CD4-positive, alpha-beta T cell (primary cell): ENCODE measurements at regions not wholly inside any gene's neighbourhood (a gene's known extent, or its start where the extent isn't known, plus 50 kb on each side); places are given as distances from the start of the nearest gene placed in this dataset.

Experiments used
- ATAC-seq: fragments of 200-7000 bp; cut with Tn5 transposase; one replicate; pipeline ENCODE4 v1.10.0; 2022; ENCODE audit warnings: mild to moderate bottlenecking; ENCODE audit not compliant: poor library complexity
- CTCF ChIA-PET: fragments of 350-600 bp; sonication (Branson Sonifier 250); formaldehyde crosslinking; loops from one replicate; lab custom pipeline; 2021; ENCODE audit warnings: antibody characterized with exemption, inconsistent platforms; lab: Charles Lee
- POLR2A ChIA-PET: fragments of 350-600 bp; sonication (Branson Sonifier 250); formaldehyde crosslinking; loops from one replicate; lab custom pipeline; 2021; ENCODE audit warnings: antibody characterized with exemption, inconsistent platforms; lab: Charles Lee
- DNase-seq, 14 experiments: peaks; one replicate each; pipeline ENCODE4 v3.0.0-alpha.2; 2013 to 2020; ENCODE audit warnings: mixed read lengths in 2 of 14
- H3K27ac ChIP-seq, 2 donors: one replicate each; pipeline versions ENCODE4 v1.5.1 to v1.7.0; 2013; ENCODE audit warnings: low read length in 2 of 2, low read depth in 1 of 2, mild to moderate bottlenecking in 1 of 2
- H3K27me3 ChIP-seq, 2 experiments: 1 replicate in 1 of 2; 2 replicates in 1 of 2; pipeline versions ENCODE4 v1.6.1 to v1.7.0; 2013; ENCODE audit warnings: low read length in 2 of 2, control low read depth in 1 of 2, mild to moderate bottlenecking in 1 of 2, moderate library complexity in 1 of 2; ENCODE audit not compliant: insufficient read depth in 2 of 2, control insufficient read depth in 1 of 2
- H3K36me3 ChIP-seq: one replicate; pipeline ENCODE4 v1.6.1; 2013; ENCODE audit warnings: low read length, control low read depth; ENCODE audit not compliant: insufficient read depth
- H3K4me1 ChIP-seq: one replicate; pipeline ENCODE4 v1.6.1; 2013; ENCODE audit warnings: low read length, control low read depth; ENCODE audit not compliant: insufficient read depth
- H3K4me3 ChIP-seq: one replicate; pipeline ENCODE4 v1.5.1; 2013; ENCODE audit warnings: mild to moderate bottlenecking, low read length, moderate library complexity
- H3K9me3 ChIP-seq, 2 experiments: 1 replicate in 1 of 2; 2 replicates in 1 of 2; pipeline versions ENCODE4 v1.6.1 to v1.7.0; 2013; ENCODE audit warnings: low read length in 2 of 2, mild to moderate bottlenecking in 2 of 2, control low read depth in 1 of 2, moderate library complexity in 1 of 2; ENCODE audit not compliant: control insufficient read depth in 1 of 2, insufficient read depth in 1 of 2
- H3K27ac Mint-ChIP-seq: one replicate; pipeline ENCODE4 v1.8.0; 2020; ENCODE audit warnings: mixed read lengths
- H3K27me3 Mint-ChIP-seq: one replicate; pipeline ENCODE4 v1.8.0; 2021; ENCODE audit warnings: mixed read lengths
- H3K36me3 Mint-ChIP-seq: one replicate; pipeline ENCODE4 v1.8.0; 2021; ENCODE audit warnings: low read depth, mixed read lengths
- H3K4me1 Mint-ChIP-seq: one replicate; pipeline ENCODE4 v1.8.0; 2021; ENCODE audit warnings: low read depth, mixed read lengths
- H3K4me3 Mint-ChIP-seq: one replicate; pipeline ENCODE4 v1.8.0; 2020; ENCODE audit warnings: mild to moderate bottlenecking, mixed read lengths
- H3K9me3 Mint-ChIP-seq: one replicate; pipeline ENCODE4 v1.8.0; 2020; ENCODE audit warnings: mixed read lengths
- CTCF ChIP-seq: fragments of 200-600 bp; IDR thresholded peaks from one replicate; pipeline ENCODE4 v1.8.0; 2022; ENCODE audit warnings: antibody characterized with exemption, mild to moderate bottlenecking
- intact Hi-C, 2 experiments: fragments of 100-400 bp; cut with DNase I in 1 of 2; cut with micrococcal nuclease in 1 of 2; formaldehyde crosslinking; loops; one replicate each; pipeline versions ENCODE4 v1.15.1 to v1.9.0; 2023 to 2025; cut with DNase I, micrococcal nuclease

GRCh38 chr1:25011943-25012638 is 82.0 kb upstream of the RUNX3 start:
- Histone ChIP-seq H3K27me3 (no peaks in the 10 kb centered on the region), H3K4me1 (peaks cover 48% of the 10 kb centered on the region), H3K36me3 (no peaks in the 10 kb centered on the region), H3K27ac (no peak overlapping the region), H3K9me3 (no peaks in the 10 kb centered on the region), H3K4me3 (no peak overlapping the region)
- Mint-ChIP-seq H3K27ac (no peak overlapping the region), H3K36me3 (no peaks in the 10 kb centered on the region), H3K27me3 (no peaks in the 10 kb centered on the region), H3K4me3 (no peak overlapping the region), H3K4me1 (peaks cover 48% of the 10 kb centered on the region), H3K9me3 (no peaks in the 10 kb centered on the region)
- POLR2A ChIA-PET: interaction anchor here (0.9 to 2.1 kb wide), 3 partner anchors 10 to 38 kb away, joined by 3 to 9 read pairs (median 3); no protein-coding TSS in a partner anchor
- TF ChIP-seq CTCF: no peak
- CTCF ChIA-PET: no interaction called here
- ATAC-seq (peak; percentile 64), DNase-seq (no peak)
- intact Hi-C loops: no loop called here

GRCh38 chr1:25011275-25011674 is 81.2 kb upstream of the RUNX3 start:
- ChIA-PET POLR2A (interaction anchor here (0.9 to 2.1 kb wide), 3 partner anchors 11 to 81 kb away, joined by 3 to 9 read pairs (median 4); partner anchors contain the start of gene RUNX3), CTCF (no interaction called here)
- no peak overlapping the region for H3K27ac ChIP-seq
- no peak overlapping the region for H3K4me3 Mint-ChIP-seq
- no peaks in the 10 kb centered on the region for H3K36me3 ChIP-seq
- H3K4me1 ChIP-seq: peaks cover 51% of the 10 kb centered on the region
- no peaks in the 10 kb centered on the region for H3K36me3 Mint-ChIP-seq
- ATAC-seq (no peak), DNase-seq (no peak)
- no peaks in the 10 kb centered on the region for H3K9me3 ChIP-seq
- no peak for TF ChIP-seq CTCF
- peaks cover 56% of the 10 kb centered on the region for H3K4me1 Mint-ChIP-seq
- H3K27me3 Mint-ChIP-seq: no peaks in the 10 kb centered on the region
- intact Hi-C loops: no loop called here
- no peaks in the 10 kb centered on the region for H3K9me3 Mint-ChIP-seq
- no peak overlapping the region for H3K27ac Mint-ChIP-seq
- H3K4me3 ChIP-seq: no peak overlapping the region
- no peaks in the 10 kb centered on the region for H3K27me3 ChIP-seq

GRCh38 chr1:25009671-25010262 is 79.7 kb upstream of the RUNX3 start:
- H3K36me3 Mint-ChIP-seq: no peaks in the 10 kb centered on the region
- no peaks in the 10 kb centered on the region for H3K27me3 ChIP-seq
- no peak for DNase-seq
- no peak overlapping the region for H3K4me3 ChIP-seq
- peaks cover 65% of the 10 kb centered on the region for H3K4me1 Mint-ChIP-seq
- ChIA-PET POLR2A (interaction anchor here (1.1 kb wide), 1 partner anchor 13 kb away, joined by 4 read pairs; no protein-coding TSS in a partner anchor), CTCF (interaction anchor here (0.9 to 1.4 kb wide), 3 partner anchors 22 to 162 kb away, joined by 3 to 4 read pairs (median 3); no protein-coding TSS in a partner anchor)
- H3K4me1 ChIP-seq: peaks cover 54% of the 10 kb centered on the region
- H3K27ac ChIP-seq: no peak overlapping the region
- no peaks in the 10 kb centered on the region for H3K36me3 ChIP-seq
- no peaks in the 10 kb centered on the region for H3K9me3 Mint-ChIP-seq
- H3K27me3 Mint-ChIP-seq: no peaks in the 10 kb centered on the region
- intact Hi-C loops: no loop called here
- no peak for TF ChIP-seq CTCF
- ATAC-seq: no peak
- no peaks in the 10 kb centered on the region for H3K9me3 ChIP-seq
- H3K4me3 Mint-ChIP-seq: no peak overlapping the region
- no peak overlapping the region for H3K27ac Mint-ChIP-seq
